Brain microvascular endothelial cell (primary cell): ENCODE measurements at regions not wholly inside any gene's neighbourhood (a gene's known extent, or its start where the extent isn't known, plus 50 kb on each side); places are given as distances from the start of the nearest gene placed in this dataset.

Source experiments
- DNase-seq: peaks from one replicate; pipeline ENCODE4 v3.0.0-alpha.2; 2020
- H3K27ac ChIP-seq: fragments of 250-450 bp; sonication (Bioruptor Pico); 2 replicates; pipeline ENCODE4 v1.5.1; 2020; ENCODE audit warnings: mild to moderate bottlenecking, moderate library complexity
- H3K27me3 ChIP-seq: fragments of 250-450 bp; sonication (Bioruptor Pico); replicated peaks from 2 replicates; pipeline ENCODE4 v1.5.1; 2020; ENCODE audit warnings: mild to moderate bottlenecking
- H3K36me3 ChIP-seq: fragments of 250-450 bp; sonication (Bioruptor Pico); replicated peaks from 2 replicates; pipeline ENCODE4 v1.5.1; 2020; ENCODE audit warnings: mild to moderate bottlenecking
- H3K4me3 ChIP-seq: 2 replicates; pipeline ENCODE4 v1.5.1; 2011; ENCODE audit warnings: low read depth, mild to moderate bottlenecking, control low read depth, low read length, moderate library complexity
- CTCF ChIP-seq: IDR thresholded peaks from 2 replicates; pipeline ENCODE4 v1.5.1; 2011; ENCODE audit warnings: low read depth, mild to moderate bottlenecking, moderate library complexity, low read length, control low read depth, inconsistent platforms; ENCODE audit errors: missing control alignments
- in situ Hi-C: cut with HindIII; loops from 2 replicates; pipeline ENCODE4 v1.10.0; 2017; ENCODE audit warnings: low sequenced_read_pairs, low pct_ligation_motif_present

GRCh38 chr11:16685914-16686313 is 52.5 kb upstream of the C11orf58 start:
- TF ChIP-seq CTCF, result no peak
- no peak for DNase-seq
- no peaks in the 10 kb centered on the region for H3K27me3 ChIP-seq
- no peaks in the 10 kb centered on the region for H3K36me3 ChIP-seq
- H3K4me3 ChIP-seq, result no peak overlapping the region
- no peak overlapping the region for H3K27ac ChIP-seq
- in situ Hi-C loops, result no loop called here

- in situ Hi-C loops, result no loop called here
- no peaks in the 10 kb centered on the region for H3K27me3 ChIP-seq
- DNase-seq, result no peak
- H3K27ac ChIP-seq, result no peak overlapping the region
- no peaks in the 10 kb centered on the region for H3K36me3 ChIP-seq
- no peak overlapping the region for H3K4me3 ChIP-seq
- no peak for TF ChIP-seq CTCF
Measured at GRCh38 chr11:16678466-16679116, 59.9 kb upstream of the C11orf58 start.

GRCh38 chr11:16669799-16670415 is 68.5 kb upstream of the C11orf58 start:
- Histone ChIP-seq H3K36me3 (no peaks in the 10 kb centered on the region), H3K27ac (no peak overlapping the region), H3K27me3 (no peaks in the 10 kb centered on the region), H3K4me3 (no peak overlapping the region)
- in situ Hi-C loops, result no loop called here
- peak; percentile 43 for DNase-seq
- no peak for TF ChIP-seq CTCF

- no peak overlapping the region for H3K27ac ChIP-seq
- peak; percentile 31 for DNase-seq
- TF ChIP-seq CTCF, result peak; percentile 72
- H3K36me3 ChIP-seq, result no peaks in the 10 kb centered on the region
- in situ Hi-C loops, result no loop called here
- no peaks in the 10 kb centered on the region for H3K27me3 ChIP-seq
- no peak overlapping the region for H3K4me3 ChIP-seq
Measured at GRCh38 chr11:16632295-16633200, 105.9 kb upstream of the C11orf58 start.

GRCh38 chr11:16630651-16631050 is 107.8 kb upstream of the C11orf58 start:
- no peak for TF ChIP-seq CTCF
- Histone ChIP-seq H3K36me3 (no peaks in the 10 kb centered on the region), H3K4me3 (no peak overlapping the region), H3K27me3 (no peaks in the 10 kb centered on the region), H3K27ac (no peak overlapping the region)
- in situ Hi-C loops, result no loop called here
- DNase-seq, result no peak
